CD4-positive, alpha-beta T cell (primary cell): ENCODE measurements at regions not wholly inside any gene's neighbourhood (a gene's known extent, or its start where the extent isn't known, plus 50 kb on each side); places are given as distances from the start of the nearest gene placed in this dataset.

Source experiments
- ATAC-seq: fragments of 200-7000 bp; cut with Tn5 transposase; one replicate; pipeline ENCODE4 v1.10.0; 2022; ENCODE audit warnings: mild to moderate bottlenecking; ENCODE audit not compliant: poor library complexity
- CTCF ChIA-PET: fragments of 350-600 bp; sonication (Branson Sonifier 250); formaldehyde crosslinking; loops from one replicate; lab custom pipeline; 2021; ENCODE audit warnings: antibody characterized with exemption, inconsistent platforms; lab: Charles Lee
- POLR2A ChIA-PET: fragments of 350-600 bp; sonication (Branson Sonifier 250); formaldehyde crosslinking; loops from one replicate; lab custom pipeline; 2021; ENCODE audit warnings: antibody characterized with exemption, inconsistent platforms; lab: Charles Lee
- DNase-seq, 14 experiments: peaks; one replicate each; pipeline ENCODE4 v3.0.0-alpha.2; 2013 to 2020; ENCODE audit warnings: mixed read lengths in 2 of 14
- H3K27ac ChIP-seq, 2 donors: one replicate each; pipeline versions ENCODE4 v1.5.1 to v1.7.0; 2013; ENCODE audit warnings: low read length in 2 of 2, low read depth in 1 of 2, mild to moderate bottlenecking in 1 of 2
- H3K27me3 ChIP-seq, 2 experiments: 1 replicate in 1 of 2; 2 replicates in 1 of 2; pipeline versions ENCODE4 v1.6.1 to v1.7.0; 2013; ENCODE audit warnings: low read length in 2 of 2, control low read depth in 1 of 2, mild to moderate bottlenecking in 1 of 2, moderate library complexity in 1 of 2; ENCODE audit not compliant: insufficient read depth in 2 of 2, control insufficient read depth in 1 of 2
- H3K36me3 ChIP-seq: one replicate; pipeline ENCODE4 v1.6.1; 2013; ENCODE audit warnings: low read length, control low read depth; ENCODE audit not compliant: insufficient read depth
- H3K4me1 ChIP-seq: one replicate; pipeline ENCODE4 v1.6.1; 2013; ENCODE audit warnings: low read length, control low read depth; ENCODE audit not compliant: insufficient read depth
- H3K4me3 ChIP-seq: one replicate; pipeline ENCODE4 v1.5.1; 2013; ENCODE audit warnings: mild to moderate bottlenecking, low read length, moderate library complexity
- H3K9me3 ChIP-seq, 2 experiments: 1 replicate in 1 of 2; 2 replicates in 1 of 2; pipeline versions ENCODE4 v1.6.1 to v1.7.0; 2013; ENCODE audit warnings: low read length in 2 of 2, mild to moderate bottlenecking in 2 of 2, control low read depth in 1 of 2, moderate library complexity in 1 of 2; ENCODE audit not compliant: control insufficient read depth in 1 of 2, insufficient read depth in 1 of 2
- H3K27ac Mint-ChIP-seq: one replicate; pipeline ENCODE4 v1.8.0; 2020; ENCODE audit warnings: mixed read lengths
- H3K27me3 Mint-ChIP-seq: one replicate; pipeline ENCODE4 v1.8.0; 2021; ENCODE audit warnings: mixed read lengths
- H3K36me3 Mint-ChIP-seq: one replicate; pipeline ENCODE4 v1.8.0; 2021; ENCODE audit warnings: low read depth, mixed read lengths
- H3K4me1 Mint-ChIP-seq: one replicate; pipeline ENCODE4 v1.8.0; 2021; ENCODE audit warnings: low read depth, mixed read lengths
- H3K4me3 Mint-ChIP-seq: one replicate; pipeline ENCODE4 v1.8.0; 2020; ENCODE audit warnings: mild to moderate bottlenecking, mixed read lengths
- H3K9me3 Mint-ChIP-seq: one replicate; pipeline ENCODE4 v1.8.0; 2020; ENCODE audit warnings: mixed read lengths
- intact Hi-C, 2 experiments: fragments of 100-400 bp; cut with DNase I in 1 of 2; cut with micrococcal nuclease in 1 of 2; formaldehyde crosslinking; loops; one replicate each; pipeline versions ENCODE4 v1.15.1 to v1.9.0; 2023 to 2025; cut with DNase I, micrococcal nuclease
- TF ChIP-seq, protein P1 (sequence below): fragments of 200-600 bp; IDR thresholded peaks from one replicate; pipeline ENCODE4 v1.8.0; 2022; ENCODE audit warnings: antibody characterized with exemption, mild to moderate bottlenecking

DNA sequence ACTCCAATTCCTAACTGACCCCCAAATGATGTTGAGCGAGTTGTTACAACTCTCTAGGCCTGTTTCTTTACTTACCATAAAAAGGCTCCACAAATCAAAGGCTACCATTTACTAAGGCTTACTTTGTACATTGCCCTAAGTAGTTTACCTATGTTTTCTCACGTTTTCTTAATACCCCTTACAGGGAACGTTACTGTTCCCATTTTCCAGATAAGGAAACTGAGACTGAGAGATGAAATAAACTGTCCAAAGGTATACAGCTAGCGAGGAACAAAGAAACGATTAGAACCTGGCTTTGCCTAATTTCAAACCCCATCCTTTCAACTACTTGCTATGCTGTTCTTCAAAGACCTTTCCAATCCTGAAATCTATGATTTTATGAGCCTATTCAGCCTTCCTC, 74.8 kb upstream of the SPTBN1 start:
- intact Hi-C loops: no loop called here
- Histone ChIP-seq H3K27me3 (peaks cover 3 to 7% of the 10 kb centered on the region in 2 experiments), H3K27ac (no peak overlapping the region), H3K4me3 (no peak overlapping the region), H3K36me3 (no peaks in the 10 kb centered on the region), H3K4me1 (no peaks in the 10 kb centered on the region), H3K9me3 (no peaks in the 10 kb centered on the region)
- Mint-ChIP-seq H3K9me3 (no peaks in the 10 kb centered on the region), H3K4me1 (no peaks in the 10 kb centered on the region), H3K4me3 (no peak overlapping the region), H3K36me3 (no peaks in the 10 kb centered on the region), H3K27me3 (peaks cover 8% of the 10 kb centered on the region), H3K27ac (no peak overlapping the region)
- no peak for ATAC-seq
- TF ChIP-seq, protein P1, sequence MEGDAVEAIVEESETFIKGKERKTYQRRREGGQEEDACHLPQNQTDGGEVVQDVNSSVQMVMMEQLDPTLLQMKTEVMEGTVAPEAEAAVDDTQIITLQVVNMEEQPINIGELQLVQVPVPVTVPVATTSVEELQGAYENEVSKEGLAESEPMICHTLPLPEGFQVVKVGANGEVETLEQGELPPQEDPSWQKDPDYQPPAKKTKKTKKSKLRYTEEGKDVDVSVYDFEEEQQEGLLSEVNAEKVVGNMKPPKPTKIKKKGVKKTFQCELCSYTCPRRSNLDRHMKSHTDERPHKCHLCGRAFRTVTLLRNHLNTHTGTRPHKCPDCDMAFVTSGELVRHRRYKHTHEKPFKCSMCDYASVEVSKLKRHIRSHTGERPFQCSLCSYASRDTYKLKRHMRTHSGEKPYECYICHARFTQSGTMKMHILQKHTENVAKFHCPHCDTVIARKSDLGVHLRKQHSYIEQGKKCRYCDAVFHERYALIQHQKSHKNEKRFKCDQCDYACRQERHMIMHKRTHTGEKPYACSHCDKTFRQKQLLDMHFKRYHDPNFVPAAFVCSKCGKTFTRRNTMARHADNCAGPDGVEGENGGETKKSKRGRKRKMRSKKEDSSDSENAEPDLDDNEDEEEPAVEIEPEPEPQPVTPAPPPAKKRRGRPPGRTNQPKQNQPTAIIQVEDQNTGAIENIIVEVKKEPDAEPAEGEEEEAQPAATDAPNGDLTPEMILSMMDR: no peak
- CTCF ChIA-PET: no interaction called here
- DNase-seq: no peak
- POLR2A ChIA-PET: no interaction called here

DNA sequence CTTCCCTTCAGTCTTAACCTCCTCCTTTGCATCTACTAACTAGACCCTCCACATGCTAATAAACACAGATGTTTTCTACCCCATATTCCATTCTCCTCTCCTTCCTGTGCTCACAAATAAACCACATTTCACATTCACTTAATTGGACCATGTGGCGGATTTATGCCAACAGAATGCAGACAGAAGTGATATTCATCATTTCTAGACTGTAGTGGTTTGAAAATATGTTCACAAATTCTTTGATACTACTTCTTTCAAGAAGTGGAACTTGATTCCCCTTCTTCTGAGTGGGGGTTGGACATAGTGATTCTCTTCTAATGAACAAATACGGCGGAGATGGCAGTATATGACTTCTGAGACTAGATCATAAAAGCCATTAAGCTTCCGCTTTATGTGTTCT, 73.5 kb upstream of the SPTBN1 start:
- no peaks in the 10 kb centered on the region for H3K36me3 ChIP-seq
- Mint-ChIP-seq H3K27me3 (peaks cover 6% of the 10 kb centered on the region), H3K4me3 (no peak overlapping the region), H3K4me1 (no peaks in the 10 kb centered on the region), H3K36me3 (no peaks in the 10 kb centered on the region), H3K9me3 (no peaks in the 10 kb centered on the region), H3K27ac (no peak overlapping the region)
- TF ChIP-seq, protein P1: no peak
- ChIA-PET CTCF (no interaction called here), POLR2A (no interaction called here)
- intact Hi-C loops: no loop called here
- ATAC-seq (no peak), DNase-seq (no peak)
- H3K4me3 ChIP-seq: no peak overlapping the region
- H3K27me3 ChIP-seq: peaks cover 0 to 3% of the 10 kb centered on the region in 2 experiments
- no peaks in the 10 kb centered on the region for H3K4me1 ChIP-seq
- no peak overlapping the region for H3K27ac ChIP-seq
- no peaks in the 10 kb centered on the region for H3K9me3 ChIP-seq

DNA sequence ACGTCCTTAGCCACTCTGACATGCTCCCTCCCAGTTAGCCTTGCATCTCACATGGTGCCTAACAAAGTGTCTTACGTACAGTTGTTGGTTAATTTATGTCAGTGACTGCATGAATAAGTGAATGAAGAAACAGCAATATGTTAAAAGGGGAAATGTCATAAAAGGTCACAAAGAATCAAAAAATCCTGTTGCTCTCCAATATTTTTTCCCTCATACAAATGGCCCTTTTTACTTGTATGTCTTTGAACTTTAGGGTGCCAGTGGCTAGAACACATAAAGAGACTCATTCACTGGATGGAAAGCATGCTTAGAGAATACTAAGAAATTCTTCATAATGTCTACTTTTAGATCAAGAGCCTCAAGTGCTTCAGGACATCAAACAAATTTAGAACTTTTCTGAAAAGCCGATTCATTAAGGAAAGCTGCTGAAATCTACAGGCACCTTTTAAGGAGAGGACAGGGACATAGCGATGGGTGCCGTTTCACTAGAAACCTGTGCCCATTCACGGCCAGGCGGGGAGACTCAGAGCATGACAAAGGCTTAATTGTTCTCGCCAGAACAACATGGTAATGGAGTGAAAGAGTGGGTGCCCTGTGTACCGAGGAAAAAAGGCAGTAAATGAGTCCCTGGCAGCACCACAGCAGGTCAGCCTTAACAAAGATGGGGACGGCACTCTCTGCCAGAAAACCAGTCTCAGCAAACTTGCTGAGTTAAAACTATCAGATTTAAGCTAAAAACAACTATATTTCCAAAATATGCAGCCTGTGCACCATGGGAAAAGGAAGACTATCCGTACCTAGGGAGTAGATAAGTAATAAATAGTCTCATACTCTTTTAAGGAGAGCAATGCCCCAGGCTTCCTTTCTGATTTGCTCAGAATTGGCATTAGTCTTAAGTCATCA, 71.6 kb upstream of the SPTBN1 start:
- ChIA-PET POLR2A (interaction anchor here (1.0 kb wide), 1 partner anchor 24 kb away, joined by 3 read pairs; no protein-coding TSS in a partner anchor), CTCF (no interaction called here)
- H3K27ac ChIP-seq: no peak overlapping the region
- TF ChIP-seq, protein P1: no peak
- H3K4me3 ChIP-seq: no peak overlapping the region
- Mint-ChIP-seq H3K9me3 (no peaks in the 10 kb centered on the region), H3K4me3 (no peak overlapping the region), H3K27me3 (peaks cover 6% of the 10 kb centered on the region), H3K36me3 (no peaks in the 10 kb centered on the region), H3K27ac (no peak overlapping the region), H3K4me1 (no peaks in the 10 kb centered on the region)
- ATAC-seq: no peak
- no peaks in the 10 kb centered on the region for H3K9me3 ChIP-seq
- H3K4me1 ChIP-seq: no peaks in the 10 kb centered on the region
- DNase-seq: no peak
- no peaks in the 10 kb centered on the region for H3K27me3 ChIP-seq
- H3K36me3 ChIP-seq: no peaks in the 10 kb centered on the region
- intact Hi-C loops: no loop called here
